Natural killer cell (primary cell): ENCODE measurements at regions not wholly inside any gene's neighbourhood (a gene's known extent, or its start where the extent isn't known, plus 50 kb on each side); places are given as distances from the start of the nearest gene placed in this dataset.

ENCODE experiments used
- ATAC-seq, 3 donors: fragments of 150-1000 bp in 2 of 3; fragments of 200-7000 bp in 1 of 3; cut with Tn5 transposase; 1 replicate in 1 of 3; 2 replicates in 2 of 3; pipeline ENCODE4 v1.10.0; 2021; ENCODE audit warnings: mild to moderate bottlenecking in 2 of 3, moderate library complexity in 2 of 3
- DNase-seq, 2 donors: peaks; one replicate each; pipeline versions ENCODE4 v3.0.0 to v3.0.0-alpha.2; 2013 to 2021; ENCODE audit warnings: mixed read lengths in 1 of 2
- H3K27ac ChIP-seq: one replicate; pipeline ENCODE4 v1.5.1; 2013; ENCODE audit warnings: mild to moderate bottlenecking, low read length
- H3K27me3 ChIP-seq: one replicate; pipeline ENCODE4 v1.6.1; 2013; ENCODE audit warnings: low read length; ENCODE audit not compliant: control insufficient read depth, insufficient read depth
- H3K36me3 ChIP-seq: one replicate; pipeline ENCODE4 v1.6.1; 2013; ENCODE audit warnings: low read length; ENCODE audit not compliant: control insufficient read depth, insufficient read depth
- H3K4me1 ChIP-seq: one replicate; pipeline ENCODE4 v1.6.1; 2013; ENCODE audit warnings: low read length; ENCODE audit not compliant: control insufficient read depth, insufficient read depth
- H3K4me3 ChIP-seq: one replicate; pipeline ENCODE4 v1.5.1; 2013; ENCODE audit warnings: low read length
- H3K9me3 ChIP-seq: one replicate; pipeline ENCODE4 v1.6.1; 2013; ENCODE audit warnings: low read length; ENCODE audit not compliant: control insufficient read depth, insufficient read depth
- H3K27ac Mint-ChIP-seq, 2 donors: one replicate each; pipeline ENCODE4 v1.8.0; 2022; ENCODE audit warnings: mild to moderate bottlenecking in 2 of 2, mixed read lengths in 2 of 2, moderate library complexity in 1 of 2
- H3K27me3 Mint-ChIP-seq, 2 donors: one replicate each; pipeline ENCODE4 v1.8.0; 2022; ENCODE audit warnings: low read depth in 2 of 2, mixed read lengths in 2 of 2
- H3K36me3 Mint-ChIP-seq: one replicate; pipeline ENCODE4 v1.8.0; 2022; ENCODE audit warnings: mixed read lengths
- H3K4me1 Mint-ChIP-seq, 2 donors: one replicate each; pipeline ENCODE4 v1.8.0; 2022; ENCODE audit warnings: mixed read lengths in 2 of 2
- H3K4me3 Mint-ChIP-seq: one replicate; pipeline ENCODE4 v1.8.0; 2022; ENCODE audit warnings: mild to moderate bottlenecking, moderate library complexity, mixed read lengths
- H3K9me3 Mint-ChIP-seq, 2 donors: one replicate each; pipeline ENCODE4 v1.8.0; 2022; ENCODE audit warnings: mixed read lengths in 2 of 2
- CTCF ChIP-seq: fragments of 200-600 bp; IDR thresholded peaks from one replicate; pipeline ENCODE4 v1.8.0; 2022; ENCODE audit warnings: antibody characterized with exemption
- WGBS: methylation state at CpG from one replicate; pipeline ENCODE4 v1.1.7; 2013; ENCODE audit warnings: missing lambda C conversion rate; ENCODE audit not compliant: insufficient coverage; 5-methylcytosine and 5-hydroxymethylcytosine counted together
- intact Hi-C: fragments of 100-400 bp; cut with micrococcal nuclease; formaldehyde crosslinking; loops from one replicate; pipeline ENCODE4 v1.14.2; 2022

GRCh38 chr12:68534108-68534507 is 76.6 kb upstream of the RAP1B start:
- intact Hi-C loops: no loop called here
- H3K4me3 ChIP-seq: no peak overlapping the region
- no peak overlapping the region for H3K27ac Mint-ChIP-seq
- H3K4me1 Mint-ChIP-seq: peaks cover 47 to 57% of the 10 kb centered on the region in 2 donors
- WGBS: 99% methylated on average over 4 of the region's 5 CpGs
- no peak overlapping the region for H3K4me3 Mint-ChIP-seq
- H3K4me1 ChIP-seq: peaks cover 35% of the 10 kb centered on the region
- no peaks in the 10 kb centered on the region for H3K27me3 ChIP-seq
- H3K36me3 ChIP-seq: no peaks in the 10 kb centered on the region
- ATAC-seq: no peak
- no peaks in the 10 kb centered on the region for H3K27me3 Mint-ChIP-seq
- no peak for DNase-seq
- H3K27ac ChIP-seq: no peak overlapping the region
- H3K9me3 ChIP-seq: peaks cover 5% of the 10 kb centered on the region
- no peaks in the 10 kb centered on the region for H3K9me3 Mint-ChIP-seq
- H3K36me3 Mint-ChIP-seq: no peaks in the 10 kb centered on the region
- TF ChIP-seq CTCF: no peak

GRCh38 chr12:68536885-68537485 is 73.7 kb upstream of the RAP1B start:
- Histone ChIP-seq H3K27ac (peak overlapping the region; percentile 34), H3K4me1 (peaks cover 50% of the 10 kb centered on the region), H3K27me3 (no peaks in the 10 kb centered on the region), H3K4me3 (no peak overlapping the region), H3K9me3 (peaks cover 15% of the 10 kb centered on the region), H3K36me3 (no peaks in the 10 kb centered on the region)
- H3K27me3 Mint-ChIP-seq: no peaks in the 10 kb centered on the region
- DNase-seq (peak in 1 of 2 donors; percentile 20), ATAC-seq (peak; percentile 27 to 52 (median 37))
- H3K9me3 Mint-ChIP-seq: peaks cover 4% of the 10 kb centered on the region in 2 donors
- peaks cover 48 to 61% of the 10 kb centered on the region in 2 donors for H3K4me1 Mint-ChIP-seq
- 73% methylated on average over 6 of the region's 6 CpGs for WGBS
- H3K36me3 Mint-ChIP-seq: peaks cover 6% of the 10 kb centered on the region
- H3K4me3 Mint-ChIP-seq: peak overlapping the region; percentile 78
- peak overlapping the region; percentile 80 to 87 for H3K27ac Mint-ChIP-seq
- no peak for TF ChIP-seq CTCF
- intact Hi-C loops: loop anchor here (5.0 kb wide), 5 partner anchors 40 to 85 kb away; partner anchors contain the start of gene RAP1B

- no peaks in the 10 kb centered on the region for H3K27me3 ChIP-seq
- H3K4me1 Mint-ChIP-seq: peaks cover 48 to 66% of the 10 kb centered on the region in 2 donors
- H3K9me3 Mint-ChIP-seq: peaks cover 4% of the 10 kb centered on the region in 2 donors
- no peaks in the 10 kb centered on the region for H3K27me3 Mint-ChIP-seq
- H3K4me3 ChIP-seq: no peak overlapping the region
- peaks cover 50% of the 10 kb centered on the region for H3K4me1 ChIP-seq
- H3K36me3 Mint-ChIP-seq: peaks cover 6% of the 10 kb centered on the region
- H3K36me3 ChIP-seq: no peaks in the 10 kb centered on the region
- 100% methylated on average over 1 of the region's 2 CpGs for WGBS
- peak overlapping the region; percentile 50 for H3K4me3 Mint-ChIP-seq
- TF ChIP-seq CTCF: no peak
- H3K9me3 ChIP-seq: peaks cover 15% of the 10 kb centered on the region
- H3K27ac Mint-ChIP-seq: peak overlapping the region; percentile 80 to 87
- DNase-seq (no peak), ATAC-seq (no peak)
- H3K27ac ChIP-seq: peak overlapping the region; percentile 34
- intact Hi-C loops: loop anchor here (5.0 kb wide), 5 partner anchors 40 to 85 kb away; partner anchors contain the start of gene RAP1B
Measured at GRCh38 chr12:68537571-68537970, 73.1 kb upstream of the RAP1B start.
